GM12878 (cell line): ENCODE measurements at regions not wholly inside any gene's neighbourhood (a gene's known extent, or its start where the extent isn't known, plus 50 kb on each side); places are given as distances from the start of the nearest gene placed in this dataset.

Source experiments
- ATAC-seq: fragments of 200-7000 bp; cut with Tn5 transposase; 3 replicates; pipeline ENCODE4 v1.9.1; 2020; ENCODE audit warnings: mild to moderate bottlenecking, moderate library complexity
- BruUV-seq: library from RNA; stranded (reverse); fragments of 400-500 nt; replicated peaks from 2 replicates; lab custom pipeline; 2021; lab: Mats Ljungman, UMichigan
- CTCF ChIA-PET: fragments of 300-600 bp; sonication (Branson Sonifier 250); formaldehyde crosslinking; extraction: SDS; loops from one replicate; lab custom pipeline; 2021; ENCODE audit warnings: inconsistent platforms; lab: Yijun Ruan, JAX
- POLR2A ChIA-PET: fragments of 350-600 bp; formaldehyde crosslinking; extraction: SDS; loops from one replicate; lab custom pipeline; 2021; ENCODE audit warnings: inconsistent platforms; lab: Charles Lee
- RAD21 ChIA-PET: fragments of 300-600 bp; sonication (Branson Sonifier 250); formaldehyde crosslinking; loops from one replicate; lab custom pipeline; 2023; ENCODE audit warnings: antibody characterized with exemption; ENCODE audit not compliant: unreplicated experiment; lab: Charles Lee
- SMC1A ChIA-PET: fragments of 300-600 bp; sonication (Branson Sonifier 250); formaldehyde crosslinking; loops from one replicate; lab custom pipeline; 2023; ENCODE audit not compliant: unreplicated experiment, uncharacterized antibody; lab: Charles Lee
- DNase-seq: peaks from one replicate; pipeline ENCODE4 v3.0.0-alpha.2; 2011; ENCODE audit warnings: low read depth, low spot score
- FAIRE-seq: peaks from 3 replicates; lab custom pipeline; 2011; peaks lifted over from hg19 to GRCh38; lab: Jason Lieb, UNC
- H2AFZ ChIP-seq: 2 replicates; pipeline ENCODE4 v1.6.0; 2011; ENCODE audit warnings: low read depth, low read length, control low read depth; ENCODE audit not compliant: control insufficient read depth
- H3K27ac ChIP-seq: 2 replicates; pipeline ENCODE4 v1.5.1; 2011; ENCODE audit warnings: control low read depth; ENCODE audit not compliant: control insufficient read depth, insufficient read depth
- H3K27me3 ChIP-seq, 2 experiments: replicated peaks in 1 of 2; 2 replicates each; pipeline versions ENCODE4 v1.6.0 to v1.6.1; 2011; ENCODE audit warnings: low read length in 1 of 2; ENCODE audit not compliant: control insufficient read depth in 2 of 2, insufficient read depth in 2 of 2
- H3K36me3 ChIP-seq, 2 experiments: 2 replicates each; pipeline ENCODE4 v1.5.1; 2011; ENCODE audit warnings: low read length in 1 of 2; ENCODE audit not compliant: control insufficient read depth in 2 of 2, insufficient read depth in 2 of 2
- H3K4me1 ChIP-seq: 2 replicates; pipeline ENCODE4 v1.6.1; 2011; ENCODE audit warnings: mild to moderate bottlenecking, low read length, moderate library complexity, mixed read lengths; ENCODE audit not compliant: control insufficient read depth, insufficient read depth
- H3K4me2 ChIP-seq: 2 replicates; pipeline ENCODE4 v1.6.0; 2011; ENCODE audit warnings: control low read depth; ENCODE audit not compliant: control insufficient read depth, insufficient read depth
- H3K4me3 ChIP-seq: fragments of 200-600 bp; sonication (generic); 2 replicates; pipeline ENCODE4 v1.5.1; 2016
- H3K79me2 ChIP-seq: 2 replicates; pipeline ENCODE4 v1.6.0; 2011; ENCODE audit warnings: low read length; ENCODE audit not compliant: control insufficient read depth, insufficient read depth
- H3K9ac ChIP-seq: 2 replicates; pipeline ENCODE4 v1.8.0; 2011; ENCODE audit warnings: low read length, control low read depth, mixed read lengths; ENCODE audit not compliant: control insufficient read depth, insufficient read depth
- H3K9me3 ChIP-seq: replicated peaks from 3 replicates; pipeline ENCODE4 v1.5.1; 2011; ENCODE audit warnings: mild to moderate bottlenecking, low read length; ENCODE audit not compliant: control insufficient read depth, insufficient read depth
- H4K20me1 ChIP-seq: 2 replicates; pipeline ENCODE4 v1.6.0; 2011; ENCODE audit not compliant: control insufficient read depth, insufficient read depth
- CBFB ChIP-seq: IDR thresholded peaks from 2 replicates; pipeline ENCODE4 v1.6.1; 2016; ENCODE audit warnings: antibody characterized with exemption, low read depth
- CREB1 ChIP-seq: IDR thresholded peaks from 2 replicates; pipeline ENCODE4 v1.6.1; 2012; ENCODE audit warnings: low read depth, mild to moderate bottlenecking, inconsistent platforms
- GABPA ChIP-seq: IDR thresholded peaks from 2 replicates; pipeline ENCODE4 v1.6.1; 2014; ENCODE audit warnings: antibody characterized with exemption, low read depth, mild to moderate bottlenecking, inconsistent platforms
- MYC ChIP-seq: IDR thresholded peaks from 2 replicates; pipeline ENCODE4 v1.6.1; 2011; ENCODE audit warnings: mild to moderate bottlenecking, low read length, moderate library complexity, inconsistent platforms; ENCODE audit not compliant: insufficient read depth, insufficient replicate concordance, insufficient read length, severe bottlenecking
- NR2F1 ChIP-seq: fragments of 450-650 bp; conservative IDR thresholded peaks from 2 replicates; pipeline ENCODE4 v1.6.1; 2017; ENCODE audit warnings: mild to moderate bottlenecking
- NRF1 ChIP-seq: conservative IDR thresholded peaks from 2 replicates; pipeline ENCODE4 v1.6.1; 2011; ENCODE audit warnings: mild to moderate bottlenecking, low read depth, low read length, improper control_type of control experiment
- PBX3 ChIP-seq: IDR thresholded peaks from 2 replicates; pipeline ENCODE4 v1.6.1; 2011; ENCODE audit warnings: mild to moderate bottlenecking, low read depth, low read length, moderate library complexity; ENCODE audit not compliant: insufficient replicate concordance
- POLR2AphosphoS2 ChIP-seq: IDR thresholded peaks from 2 replicates; pipeline ENCODE4 v1.6.1; 2011; ENCODE audit warnings: low read depth, mild to moderate bottlenecking, low read length, improper control_type of control experiment, moderate library complexity
- RUNX3 ChIP-seq: IDR thresholded peaks from 2 replicates; pipeline ENCODE4 v1.6.1; 2012; ENCODE audit warnings: low read length, inconsistent platforms
- SIN3A ChIP-seq: IDR thresholded peaks from 2 replicates; pipeline ENCODE4 v1.6.1; 2012; ENCODE audit warnings: low read depth, low read length, improper control_type of control experiment
- ZNF274 ChIP-seq: IDR thresholded peaks from one replicate; pipeline ENCODE4 v1.8.0; 2011; ENCODE audit not compliant: insufficient read length, insufficient read depth
- WGBS: methylation state at CpG from one replicate; pipeline ENCODE4 v1.1.6; 2016; ENCODE audit warnings: low lambda C conversion rate; ENCODE audit not compliant: insufficient replicate concordance, insufficient coverage; ENCODE audit errors: missing lambda C conversion rate; 5-methylcytosine and 5-hydroxymethylcytosine counted together
- in situ Hi-C: fragments of 300-500 bp; cut with MboI; formaldehyde crosslinking; loops from 9 replicates; pipeline ENCODE4 v1.14.3; 2018; ENCODE audit warnings: mixed read lengths
- intact Hi-C: fragments of 100-400 bp; cut with micrococcal nuclease; formaldehyde crosslinking; loops from one replicate; pipeline ENCODE4 v1.14.2; 2022; ENCODE audit not compliant: unreplicated experiment
- TF ChIP-seq, protein P1 (sequence below): IDR thresholded peaks from 2 replicates; pipeline ENCODE4 v1.6.1; 2012; ENCODE audit warnings: mild to moderate bottlenecking, low read depth, low read length
- TF ChIP-seq, protein P2 (sequence below): IDR thresholded peaks from 2 replicates; pipeline ENCODE4 v1.6.1; 2011; ENCODE audit warnings: borderline replicate concordance, low read depth, mild to moderate bottlenecking, moderate library complexity, low read length; ENCODE audit not compliant: insufficient read depth, poor library complexity, severe bottlenecking
- TF ChIP-seq, protein P3 (sequence below): IDR thresholded peaks from 2 replicates; pipeline ENCODE4 v1.6.1; 2012; ENCODE audit warnings: low read length, inconsistent platforms

GRCh38 chr15:29903785-29904464 is 81.7 kb upstream of the TJP1 start:
- intact Hi-C loops, result loop anchor here (10.0 kb wide), 1 partner anchor 49 kb away; no protein-coding TSS in a partner anchor
- no peak for TF ChIP-seq SIN3A
- no peak for TF ChIP-seq CBFB
- no peak for TF ChIP-seq RUNX3
- TF ChIP-seq GABPA, result no peak
- TF ChIP-seq, protein P1, sequence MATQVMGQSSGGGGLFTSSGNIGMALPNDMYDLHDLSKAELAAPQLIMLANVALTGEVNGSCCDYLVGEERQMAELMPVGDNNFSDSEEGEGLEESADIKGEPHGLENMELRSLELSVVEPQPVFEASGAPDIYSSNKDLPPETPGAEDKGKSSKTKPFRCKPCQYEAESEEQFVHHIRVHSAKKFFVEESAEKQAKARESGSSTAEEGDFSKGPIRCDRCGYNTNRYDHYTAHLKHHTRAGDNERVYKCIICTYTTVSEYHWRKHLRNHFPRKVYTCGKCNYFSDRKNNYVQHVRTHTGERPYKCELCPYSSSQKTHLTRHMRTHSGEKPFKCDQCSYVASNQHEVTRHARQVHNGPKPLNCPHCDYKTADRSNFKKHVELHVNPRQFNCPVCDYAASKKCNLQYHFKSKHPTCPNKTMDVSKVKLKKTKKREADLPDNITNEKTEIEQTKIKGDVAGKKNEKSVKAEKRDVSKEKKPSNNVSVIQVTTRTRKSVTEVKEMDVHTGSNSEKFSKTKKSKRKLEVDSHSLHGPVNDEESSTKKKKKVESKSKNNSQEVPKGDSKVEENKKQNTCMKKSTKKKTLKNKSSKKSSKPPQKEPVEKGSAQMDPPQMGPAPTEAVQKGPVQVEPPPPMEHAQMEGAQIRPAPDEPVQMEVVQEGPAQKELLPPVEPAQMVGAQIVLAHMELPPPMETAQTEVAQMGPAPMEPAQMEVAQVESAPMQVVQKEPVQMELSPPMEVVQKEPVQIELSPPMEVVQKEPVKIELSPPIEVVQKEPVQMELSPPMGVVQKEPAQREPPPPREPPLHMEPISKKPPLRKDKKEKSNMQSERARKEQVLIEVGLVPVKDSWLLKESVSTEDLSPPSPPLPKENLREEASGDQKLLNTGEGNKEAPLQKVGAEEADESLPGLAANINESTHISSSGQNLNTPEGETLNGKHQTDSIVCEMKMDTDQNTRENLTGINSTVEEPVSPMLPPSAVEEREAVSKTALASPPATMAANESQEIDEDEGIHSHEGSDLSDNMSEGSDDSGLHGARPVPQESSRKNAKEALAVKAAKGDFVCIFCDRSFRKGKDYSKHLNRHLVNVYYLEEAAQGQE, result no peak
- no peak for TF ChIP-seq NRF1
- TF ChIP-seq MYC, result no peak
- TF ChIP-seq PBX3, result no peak
- no peak for TF ChIP-seq POLR2AphosphoS2
- TF ChIP-seq, protein P2, sequence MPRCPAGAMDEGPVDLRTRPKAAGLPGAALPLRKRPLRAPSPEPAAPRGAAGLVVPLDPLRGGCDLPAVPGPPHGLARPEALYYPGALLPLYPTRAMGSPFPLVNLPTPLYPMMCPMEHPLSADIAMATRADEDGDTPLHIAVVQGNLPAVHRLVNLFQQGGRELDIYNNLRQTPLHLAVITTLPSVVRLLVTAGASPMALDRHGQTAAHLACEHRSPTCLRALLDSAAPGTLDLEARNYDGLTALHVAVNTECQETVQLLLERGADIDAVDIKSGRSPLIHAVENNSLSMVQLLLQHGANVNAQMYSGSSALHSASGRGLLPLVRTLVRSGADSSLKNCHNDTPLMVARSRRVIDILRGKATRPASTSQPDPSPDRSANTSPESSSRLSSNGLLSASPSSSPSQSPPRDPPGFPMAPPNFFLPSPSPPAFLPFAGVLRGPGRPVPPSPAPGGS, result no peak
- TF ChIP-seq, protein P3, sequence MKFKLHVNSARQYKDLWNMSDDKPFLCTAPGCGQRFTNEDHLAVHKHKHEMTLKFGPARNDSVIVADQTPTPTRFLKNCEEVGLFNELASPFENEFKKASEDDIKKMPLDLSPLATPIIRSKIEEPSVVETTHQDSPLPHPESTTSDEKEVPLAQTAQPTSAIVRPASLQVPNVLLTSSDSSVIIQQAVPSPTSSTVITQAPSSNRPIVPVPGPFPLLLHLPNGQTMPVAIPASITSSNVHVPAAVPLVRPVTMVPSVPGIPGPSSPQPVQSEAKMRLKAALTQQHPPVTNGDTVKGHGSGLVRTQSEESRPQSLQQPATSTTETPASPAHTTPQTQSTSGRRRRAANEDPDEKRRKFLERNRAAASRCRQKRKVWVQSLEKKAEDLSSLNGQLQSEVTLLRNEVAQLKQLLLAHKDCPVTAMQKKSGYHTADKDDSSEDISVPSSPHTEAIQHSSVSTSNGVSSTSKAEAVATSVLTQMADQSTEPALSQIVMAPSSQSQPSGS, result no peak
- TF ChIP-seq CREB1, result no peak
- no peak for TF ChIP-seq ZNF274
- no peak for TF ChIP-seq NR2F1

More at GRCh38 chr15:29903785-29904464, 81.7 kb upstream of the TJP1 start:
- ATAC-seq, result no peak
- no peaks in the 10 kb centered on the region for H3K27me3 ChIP-seq
- DNase-seq, result no peak
- H2AFZ ChIP-seq, result no peak overlapping the region
- ChIA-PET CTCF (no interaction called here), SMC1A (no interaction called here), RAD21 (no interaction called here), POLR2A (no interaction called here)
- H3K9ac ChIP-seq, result no peak overlapping the region
- H3K4me1 ChIP-seq, result no peaks in the 10 kb centered on the region
- WGBS, result 13% methylated on average over 6 of the region's 6 CpGs
- H3K4me2 ChIP-seq, result no peak overlapping the region
- H3K36me3 ChIP-seq, result no peaks in the 10 kb centered on the region
- H3K27ac ChIP-seq, result no peak overlapping the region
- in situ Hi-C loops, result no loop called here
- no peaks in the 10 kb centered on the region for H3K79me2 ChIP-seq
- H4K20me1 ChIP-seq, result no peaks in the 10 kb centered on the region
- no peaks in the 10 kb centered on the region for H3K9me3 ChIP-seq
- no peak overlapping the region for H3K4me3 ChIP-seq
- BruUV-seq, result no TSS peak
- no peak for FAIRE-seq
